Activated T-helper 2 cell treated with anti-CD3 and anti-CD28 coated beads, Interferon-gamma antibody, Interleukin-2, Interleukin-4, amounts not matched to agents 10 μg/mL and 5 μg/mL and 100 μg/mL, durations not matched to agents 14 hours and 24 hours and 36 hours (primary cell): ENCODE measurements at regions not wholly inside any gene's neighbourhood (a gene's known extent, or its start where the extent isn't known, plus 50 kb on each side); places are given as distances from the start of the nearest gene placed in this dataset.

Source experiments
- DNase-seq: peaks from one replicate; pipeline ENCODE4 v3.0.0; 2021; ENCODE audit warnings: low spot score
- H3K27ac Mint-ChIP-seq: one replicate; pipeline ENCODE4 v1.8.0; 2021; ENCODE audit warnings: mixed read lengths
- H3K27me3 Mint-ChIP-seq: one replicate; pipeline ENCODE4 v1.8.0; 2021; ENCODE audit warnings: low read depth, mixed read lengths
- H3K36me3 Mint-ChIP-seq: one replicate; pipeline ENCODE4 v1.8.0; 2021; ENCODE audit warnings: low read depth, mixed read lengths
- H3K4me1 Mint-ChIP-seq: one replicate; pipeline ENCODE4 v1.8.0; 2021; ENCODE audit warnings: low read depth, mixed read lengths
- H3K4me3 Mint-ChIP-seq: one replicate; pipeline ENCODE4 v1.8.0; 2021; ENCODE audit warnings: low read depth, mild to moderate bottlenecking, moderate library complexity, mixed read lengths
- H3K9me3 Mint-ChIP-seq: one replicate; pipeline ENCODE4 v1.8.0; 2021; ENCODE audit warnings: mixed read lengths
- intact Hi-C: fragments of 100-400 bp; cut with micrococcal nuclease; formaldehyde crosslinking; loops from one replicate; pipeline ENCODE4 v1.15.1; 2023

DNA sequence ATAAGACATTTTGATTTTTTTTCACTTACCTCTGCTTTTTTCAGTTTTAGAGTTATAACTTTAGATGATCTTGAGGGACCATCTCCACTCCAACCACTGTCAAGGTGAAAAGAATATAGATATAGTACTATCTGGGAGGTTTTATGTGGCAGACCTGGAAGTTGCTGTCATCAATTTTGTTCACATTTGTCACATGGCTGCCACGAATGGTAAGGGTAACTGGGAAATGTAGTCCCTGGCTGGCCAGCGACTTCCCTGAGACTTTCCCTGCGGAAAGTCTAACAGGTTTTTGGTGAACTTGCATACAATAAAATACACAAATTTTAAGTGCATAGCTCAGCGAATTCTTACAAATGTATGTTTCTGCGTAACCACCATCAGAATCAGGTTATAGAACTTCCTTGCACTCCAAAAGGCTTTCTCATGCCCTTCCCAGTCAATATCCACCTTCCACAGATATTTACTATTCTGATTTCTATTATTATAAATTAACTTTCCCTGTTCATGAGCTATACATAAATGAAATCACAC, 121.5 kb downstream of the MAT2B start:
- intact Hi-C loops: no loop called here
- Mint-ChIP-seq H3K27ac (no peak overlapping the region), H3K36me3 (no peaks in the 10 kb centered on the region), H3K9me3 (no peaks in the 10 kb centered on the region), H3K27me3 (no peaks in the 10 kb centered on the region), H3K4me1 (no peaks in the 10 kb centered on the region), H3K4me3 (no peak overlapping the region)
- no peak for DNase-seq

DNA sequence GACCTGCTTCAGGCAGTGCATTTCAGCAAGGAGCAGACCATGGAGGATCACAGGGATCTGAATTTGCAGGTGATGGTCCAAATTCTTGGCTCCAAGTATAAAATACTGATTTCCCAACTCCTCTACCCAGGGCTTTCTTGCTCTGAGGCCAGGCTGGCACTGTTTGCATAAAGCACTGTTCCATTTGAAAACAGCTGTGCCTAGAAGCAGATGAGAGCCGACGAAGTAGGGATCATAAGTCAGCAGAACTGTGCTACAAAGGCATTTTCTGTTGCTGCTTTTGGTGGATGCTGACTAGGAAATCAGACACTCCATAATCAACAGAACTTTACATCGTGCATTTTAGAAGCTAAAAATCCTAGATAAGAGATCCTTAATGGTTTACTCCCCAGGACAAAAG, 126.4 kb downstream of the MAT2B start:
- Mint-ChIP-seq H3K36me3 (no peaks in the 10 kb centered on the region), H3K9me3 (no peaks in the 10 kb centered on the region), H3K4me3 (no peak overlapping the region), H3K27ac (no peak overlapping the region), H3K27me3 (no peaks in the 10 kb centered on the region), H3K4me1 (no peaks in the 10 kb centered on the region)
- DNase-seq: no peak
- intact Hi-C loops: no loop called here

DNA sequence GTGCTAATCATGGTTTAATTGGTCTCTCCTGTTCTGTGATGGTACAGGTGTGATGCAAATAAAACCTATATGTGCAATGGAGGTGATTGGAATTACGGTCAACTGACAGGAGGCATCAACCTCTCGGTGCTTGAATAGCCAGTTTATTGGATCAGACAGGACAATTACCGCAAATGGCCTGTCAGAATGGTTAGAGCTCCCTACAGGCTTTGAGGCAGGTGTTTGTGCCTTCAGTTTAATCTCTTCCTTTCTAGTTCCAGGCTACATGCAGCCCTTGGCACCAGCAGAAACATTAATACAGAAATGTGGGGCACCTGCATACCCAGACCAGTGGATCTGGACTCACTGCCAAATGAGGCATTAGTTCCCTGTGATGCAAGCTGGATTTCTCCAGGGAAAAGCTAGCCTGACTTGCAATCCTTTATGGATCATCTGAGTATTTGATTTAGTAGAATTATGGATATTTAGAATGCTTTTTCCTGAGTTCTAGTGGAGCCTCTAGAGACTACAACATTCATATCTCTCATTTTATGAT, 128.6 kb downstream of the MAT2B start:
- intact Hi-C loops: no loop called here
- no peaks in the 10 kb centered on the region for H3K4me1 Mint-ChIP-seq
- DNase-seq: no peak
- H3K27ac Mint-ChIP-seq: no peak overlapping the region
- H3K9me3 Mint-ChIP-seq: no peaks in the 10 kb centered on the region
- H3K36me3 Mint-ChIP-seq: no peaks in the 10 kb centered on the region
- no peaks in the 10 kb centered on the region for H3K27me3 Mint-ChIP-seq
- no peak overlapping the region for H3K4me3 Mint-ChIP-seq

DNA sequence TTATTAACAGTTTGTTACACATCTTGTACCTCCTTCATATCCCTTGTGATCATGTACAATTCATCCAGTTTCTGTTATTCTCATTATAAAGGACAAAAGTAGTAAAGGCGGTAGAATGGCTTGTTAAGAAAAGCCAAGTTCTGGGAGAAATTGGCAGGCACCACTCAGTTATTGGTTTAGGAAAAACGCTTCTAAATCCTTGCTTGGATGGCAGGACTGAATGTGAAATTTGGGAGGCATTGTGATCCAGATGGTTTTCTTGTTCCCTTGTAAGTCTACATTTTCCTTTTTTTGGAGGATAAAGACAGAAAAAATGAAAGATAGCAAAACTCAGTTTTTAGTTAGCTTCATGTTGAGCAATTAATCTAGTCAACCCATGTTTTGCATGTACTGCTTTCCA, 130.2 kb downstream of the MAT2B start:
- Mint-ChIP-seq H3K9me3 (no peaks in the 10 kb centered on the region), H3K27me3 (no peaks in the 10 kb centered on the region), H3K27ac (no peak overlapping the region), H3K36me3 (no peaks in the 10 kb centered on the region), H3K4me1 (no peaks in the 10 kb centered on the region), H3K4me3 (no peak overlapping the region)
- intact Hi-C loops: no loop called here
- DNase-seq: no peak

DNA sequence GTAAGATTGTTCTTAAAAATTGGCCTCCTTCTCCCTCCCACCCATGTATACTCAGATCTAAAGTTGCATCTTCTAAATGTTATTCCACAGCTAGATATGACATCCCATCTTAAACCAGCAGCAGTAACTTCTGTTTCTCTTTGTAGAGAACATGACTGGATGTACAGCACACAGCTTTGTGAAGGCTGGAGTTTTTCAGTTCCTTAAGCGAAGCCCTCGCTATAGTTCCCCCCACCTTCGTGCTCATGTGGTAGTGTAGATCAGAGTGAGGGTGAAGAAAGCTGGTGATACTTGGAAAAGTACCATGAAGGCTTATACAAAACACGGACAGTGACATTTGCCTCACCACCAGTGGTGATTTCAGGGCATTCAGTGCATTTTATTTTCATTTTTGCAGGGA, 137.5 kb downstream of the MAT2B start:
- Mint-ChIP-seq H3K27me3 (no peaks in the 10 kb centered on the region), H3K36me3 (no peaks in the 10 kb centered on the region), H3K9me3 (no peaks in the 10 kb centered on the region), H3K27ac (no peak overlapping the region), H3K4me3 (no peak overlapping the region), H3K4me1 (no peaks in the 10 kb centered on the region)
- intact Hi-C loops: no loop called here
- no peak for DNase-seq

DNA sequence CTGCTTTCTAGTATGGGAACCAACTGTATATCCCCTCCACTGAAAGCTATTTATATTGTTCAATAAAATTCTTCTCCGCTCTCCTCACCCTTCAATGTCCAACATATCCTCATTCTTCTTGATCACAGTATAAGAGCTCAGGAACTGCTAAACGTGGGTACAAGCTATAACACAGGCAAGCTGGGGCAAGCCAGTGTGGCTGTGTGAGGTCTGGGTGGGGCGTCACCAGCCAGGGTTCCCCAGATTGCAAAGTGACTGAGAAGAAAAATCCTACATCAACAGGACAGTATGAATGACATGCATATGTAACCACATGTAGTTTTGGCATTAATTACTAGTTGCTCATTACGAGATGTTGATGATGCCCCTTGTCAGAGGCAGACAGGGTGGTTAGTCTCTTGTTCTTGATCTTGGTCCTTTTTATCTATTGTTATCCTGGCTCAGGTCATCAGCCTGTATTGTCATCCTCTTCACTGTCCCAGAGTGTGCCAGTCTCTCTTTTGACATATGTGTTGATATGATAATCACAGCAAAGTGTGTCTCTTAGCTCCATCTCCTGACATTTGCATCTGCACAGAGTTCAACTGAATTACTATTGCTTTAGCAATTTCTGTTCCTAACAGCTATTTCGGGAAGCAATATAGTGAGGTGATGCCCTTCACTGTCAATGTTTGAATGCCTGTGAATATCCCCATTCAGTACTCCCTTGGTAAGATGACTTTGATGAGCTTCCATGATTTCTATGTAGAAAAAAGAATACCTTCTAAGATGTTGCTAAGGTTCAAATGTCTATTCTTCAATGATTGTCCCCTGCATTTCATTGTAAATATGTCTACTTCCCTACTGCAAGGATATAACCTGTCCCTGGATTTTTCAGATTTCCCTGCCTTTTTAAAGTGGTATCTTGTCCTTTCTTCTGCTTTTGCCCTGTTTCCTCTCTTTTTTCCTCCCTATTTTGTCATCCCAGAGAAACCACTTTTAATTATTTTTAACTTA, 140.3 kb downstream of the MAT2B start:
- no peaks in the 10 kb centered on the region for H3K4me1 Mint-ChIP-seq
- H3K9me3 Mint-ChIP-seq: no peaks in the 10 kb centered on the region
- no peak for DNase-seq
- intact Hi-C loops: no loop called here
- no peak overlapping the region for H3K4me3 Mint-ChIP-seq
- no peak overlapping the region for H3K27ac Mint-ChIP-seq
- H3K27me3 Mint-ChIP-seq: no peaks in the 10 kb centered on the region
- no peaks in the 10 kb centered on the region for H3K36me3 Mint-ChIP-seq

DNA sequence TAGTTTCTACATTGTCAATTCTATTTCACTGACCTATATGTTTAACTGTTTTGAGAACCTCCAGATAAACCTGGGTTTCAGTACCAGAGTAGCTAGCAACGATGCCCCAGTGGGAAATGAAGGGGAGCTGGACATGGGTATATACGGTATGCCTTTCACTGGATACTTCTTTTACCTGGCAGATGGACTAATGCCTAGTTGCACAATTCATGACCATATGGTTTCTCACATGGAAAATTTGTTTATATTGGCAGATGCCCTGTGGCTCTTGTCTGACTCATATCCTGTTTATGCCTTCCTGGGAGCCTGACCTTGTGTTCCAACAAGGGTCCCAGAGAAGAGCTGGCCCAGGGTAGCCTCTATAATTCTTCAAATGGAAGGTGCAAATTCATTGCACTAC, 144.1 kb downstream of the MAT2B start:
- Mint-ChIP-seq H3K9me3 (peaks cover 4% of the 10 kb centered on the region), H3K27me3 (no peaks in the 10 kb centered on the region), H3K36me3 (no peaks in the 10 kb centered on the region), H3K4me1 (no peaks in the 10 kb centered on the region), H3K4me3 (no peak overlapping the region), H3K27ac (no peak overlapping the region)
- intact Hi-C loops: no loop called here
- no peak for DNase-seq

DNA sequence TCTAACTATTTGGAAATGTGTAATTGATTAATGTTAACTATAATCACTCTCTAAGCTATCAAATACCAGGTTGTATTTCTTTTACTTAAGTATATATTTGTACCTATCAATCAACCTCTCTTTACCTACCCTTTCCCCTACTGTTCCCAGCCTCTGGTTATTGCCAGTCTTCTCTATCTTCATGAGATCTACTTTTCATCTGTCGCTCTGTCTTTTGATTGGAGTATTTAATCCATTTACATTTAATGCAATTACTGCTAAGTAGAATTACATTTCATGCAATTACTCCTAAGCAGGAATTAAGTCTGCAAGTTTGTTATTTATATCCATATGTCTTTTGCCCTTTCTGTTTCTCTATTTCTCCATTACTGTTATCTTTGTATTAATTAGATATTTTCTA, 148.1 kb downstream of the MAT2B start:
- no peaks in the 10 kb centered on the region for H3K27me3 Mint-ChIP-seq
- H3K9me3 Mint-ChIP-seq: peaks cover 4% of the 10 kb centered on the region
- H3K36me3 Mint-ChIP-seq: no peaks in the 10 kb centered on the region
- intact Hi-C loops: no loop called here
- no peaks in the 10 kb centered on the region for H3K4me1 Mint-ChIP-seq
- no peak overlapping the region for H3K27ac Mint-ChIP-seq
- H3K4me3 Mint-ChIP-seq: no peak overlapping the region
- DNase-seq: no peak

DNA sequence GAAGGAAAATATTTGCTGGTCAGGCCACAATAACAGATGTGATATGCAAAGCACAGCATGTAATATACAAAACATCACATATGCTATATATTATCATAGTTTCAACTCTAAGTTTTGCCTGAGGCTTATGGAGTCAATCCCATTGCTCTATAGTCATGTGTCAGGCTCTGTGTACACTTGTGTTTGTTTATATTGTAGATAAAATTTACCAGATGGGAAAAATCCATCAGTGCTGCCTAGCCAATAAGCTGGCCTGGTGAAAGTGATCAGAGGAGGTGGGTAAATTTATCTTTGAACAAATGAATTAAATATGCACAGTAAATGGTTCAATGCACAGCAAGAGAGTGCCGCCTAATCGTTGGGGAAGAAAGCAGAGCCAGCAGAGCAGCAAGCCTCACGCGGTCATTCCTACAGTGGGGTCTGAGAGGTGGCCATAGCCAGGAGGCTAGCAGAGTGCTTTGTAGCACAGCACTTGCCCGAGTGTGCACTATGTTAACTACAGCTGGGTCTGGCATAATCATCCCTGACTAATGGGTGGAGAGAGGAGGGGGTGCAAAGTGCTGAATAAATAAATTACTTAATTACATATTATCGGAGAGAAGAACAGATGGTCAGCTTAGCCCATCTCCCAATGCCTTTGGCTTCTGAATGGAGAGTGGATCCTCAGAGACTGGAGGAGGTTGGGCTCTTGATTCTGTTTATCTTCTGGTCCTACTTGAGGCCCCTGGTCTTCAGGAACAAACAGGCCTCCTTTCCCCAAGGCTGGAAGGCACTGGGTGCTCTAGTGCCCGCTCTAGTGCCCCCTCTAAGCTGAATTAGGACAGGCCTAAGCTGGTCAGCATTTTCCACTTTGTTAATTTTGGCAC, 153.5 kb downstream of the MAT2B start:
- Mint-ChIP-seq H3K4me3 (no peak overlapping the region), H3K27ac (no peak overlapping the region), H3K4me1 (no peaks in the 10 kb centered on the region), H3K27me3 (no peaks in the 10 kb centered on the region), H3K9me3 (no peaks in the 10 kb centered on the region), H3K36me3 (no peaks in the 10 kb centered on the region)
- DNase-seq: no peak
- intact Hi-C loops: no loop called here

DNA sequence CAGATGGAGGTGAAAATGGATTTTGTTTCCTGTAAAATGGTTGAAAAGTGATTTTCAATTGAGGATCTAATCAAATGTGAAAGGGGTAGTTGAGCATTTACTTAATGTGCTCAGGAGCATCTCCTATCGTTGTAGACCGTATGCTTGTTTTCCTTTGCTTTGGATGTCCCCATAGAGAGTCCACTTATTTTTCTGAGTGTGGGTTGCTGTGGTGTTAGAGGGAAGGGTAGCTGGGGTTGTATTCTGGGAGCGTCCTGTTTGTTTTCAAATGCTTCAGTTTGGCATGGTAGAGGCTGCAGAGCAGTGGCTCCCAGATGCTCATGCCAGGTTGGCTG, 154.1 kb downstream of the MAT2B start:
- Mint-ChIP-seq H3K27ac (no peak overlapping the region), H3K9me3 (no peaks in the 10 kb centered on the region), H3K27me3 (no peaks in the 10 kb centered on the region), H3K4me3 (no peak overlapping the region), H3K36me3 (no peaks in the 10 kb centered on the region), H3K4me1 (no peaks in the 10 kb centered on the region)
- DNase-seq: no peak
- intact Hi-C loops: no loop called here

DNA sequence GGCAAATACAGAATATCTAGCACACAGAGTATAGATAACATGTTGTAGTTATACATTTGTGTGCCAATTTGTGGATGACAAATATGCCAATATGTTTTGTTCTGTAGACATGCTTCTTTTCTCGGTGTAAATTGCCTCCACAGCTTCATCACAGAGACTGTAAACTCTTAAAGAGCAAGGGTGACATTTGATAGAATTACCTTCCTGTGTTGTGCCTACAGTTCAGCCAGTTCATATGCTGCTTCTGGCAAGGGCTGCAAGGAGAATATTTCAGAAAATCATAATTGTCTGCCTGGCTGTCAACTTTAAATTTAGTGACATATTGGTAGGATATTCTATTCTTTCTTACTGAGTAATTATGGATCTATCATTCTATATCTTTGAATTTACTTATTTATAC, 155.1 kb downstream of the MAT2B start:
- intact Hi-C loops: no loop called here
- H3K4me3 Mint-ChIP-seq: no peak overlapping the region
- DNase-seq: no peak
- H3K4me1 Mint-ChIP-seq: no peaks in the 10 kb centered on the region
- H3K36me3 Mint-ChIP-seq: no peaks in the 10 kb centered on the region
- H3K27me3 Mint-ChIP-seq: no peaks in the 10 kb centered on the region
- no peak overlapping the region for H3K27ac Mint-ChIP-seq
- no peaks in the 10 kb centered on the region for H3K9me3 Mint-ChIP-seq

DNA sequence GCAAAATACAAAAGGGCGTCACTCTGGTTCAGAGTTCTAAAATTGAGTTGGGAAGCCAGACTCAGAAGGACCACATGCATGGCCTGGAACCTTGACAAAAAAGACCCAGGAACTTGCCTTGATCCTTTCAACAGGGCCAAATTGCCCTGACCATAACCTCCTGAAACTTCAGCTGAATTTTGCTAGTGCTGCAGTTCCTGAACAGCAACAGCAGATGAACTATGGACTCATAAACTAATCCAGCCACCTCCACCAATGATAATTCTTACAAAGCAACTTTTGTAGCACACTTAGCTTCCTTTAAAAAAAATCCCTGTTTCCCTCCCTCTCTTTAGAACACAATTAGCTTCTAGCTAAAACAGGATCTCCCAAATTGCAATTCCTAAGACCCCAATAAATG, 155.9 kb downstream of the MAT2B start:
- Mint-ChIP-seq H3K36me3 (no peaks in the 10 kb centered on the region), H3K27ac (no peak overlapping the region), H3K4me3 (no peak overlapping the region)

DNA sequence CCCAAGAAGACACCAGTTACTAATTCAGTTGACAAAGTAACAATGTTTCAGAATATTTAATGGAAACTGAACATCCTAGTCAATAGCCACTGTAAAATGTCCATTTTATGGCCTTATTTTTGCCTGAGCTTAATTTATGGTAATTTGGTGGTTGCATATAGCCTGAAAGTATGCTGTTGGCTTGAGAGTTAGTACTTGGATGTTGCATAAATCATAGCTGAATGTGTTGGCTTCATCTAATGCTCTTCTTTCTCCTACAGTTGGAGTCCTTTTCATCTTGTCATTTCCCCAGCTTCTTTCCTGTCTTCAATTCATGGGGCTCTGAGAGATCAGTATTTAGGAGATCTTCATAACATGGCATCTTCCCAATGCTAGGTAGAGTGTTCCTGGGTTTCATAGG, 164.6 kb downstream of the MAT2B start:
- intact Hi-C loops: no loop called here
- Mint-ChIP-seq H3K27me3 (no peaks in the 10 kb centered on the region), H3K27ac (no peak overlapping the region), H3K9me3 (no peaks in the 10 kb centered on the region), H3K4me3 (no peak overlapping the region), H3K36me3 (no peaks in the 10 kb centered on the region), H3K4me1 (no peaks in the 10 kb centered on the region)
- no peak for DNase-seq

More for the DNA sequence above, 155.9 kb downstream of the MAT2B start:
- Mint-ChIP-seq H3K4me1 (no peaks in the 10 kb centered on the region), H3K27me3 (no peaks in the 10 kb centered on the region), H3K9me3 (no peaks in the 10 kb centered on the region)
- DNase-seq: no peak
- intact Hi-C loops: no loop called here
